ENCODE measurements at regions not wholly inside any gene's neighbourhood (a gene's known extent, or its start where the extent isn't known, plus 50 kb on each side); places are given as distances from the start of the nearest gene placed in this dataset.
"Not testable (repeated sequence)": the region's sequence is repeated elsewhere in the genome, so short reads cannot be mapped to it uniquely, and the experiment has no call there.

DNA sequence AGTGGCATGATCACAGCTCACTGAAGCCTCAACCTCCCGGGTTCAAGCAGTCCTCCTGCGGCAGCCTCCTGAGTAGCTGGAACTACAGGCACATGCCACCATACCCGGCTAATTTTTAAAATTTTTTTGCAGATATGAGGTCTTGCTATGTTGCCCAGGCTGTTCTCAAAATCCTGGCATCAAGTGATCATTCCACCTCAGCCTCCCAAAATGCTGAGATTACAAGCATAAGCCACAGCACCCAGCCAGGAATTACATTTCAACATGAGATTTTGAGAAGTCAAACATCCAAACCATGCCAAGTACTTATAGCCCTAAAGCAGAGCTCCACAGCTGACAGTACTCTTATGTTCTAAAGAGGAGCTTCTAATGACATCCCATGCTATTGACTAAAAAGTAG, 200.1 kb downstream of the FCRL5 start:
- TF ChIP-seq ZFP30 (CRISPR knock-in tag; IDR thresholded peaks at IDR 0.05) (no peak), GLIS3 (CRISPR knock-in tag; IDR thresholded peaks at IDR 0.05) (no peak), ZC3H10 (CRISPR knock-in tag; IDR thresholded peaks at IDR 0.05) (no peak), ARNTL (CRISPR knock-in tag; IDR thresholded peaks at IDR 0.05; ENCODE audit: borderline replicate concordance, low read depth) (no peak)
- ATAC-seq: no peak

DNA sequence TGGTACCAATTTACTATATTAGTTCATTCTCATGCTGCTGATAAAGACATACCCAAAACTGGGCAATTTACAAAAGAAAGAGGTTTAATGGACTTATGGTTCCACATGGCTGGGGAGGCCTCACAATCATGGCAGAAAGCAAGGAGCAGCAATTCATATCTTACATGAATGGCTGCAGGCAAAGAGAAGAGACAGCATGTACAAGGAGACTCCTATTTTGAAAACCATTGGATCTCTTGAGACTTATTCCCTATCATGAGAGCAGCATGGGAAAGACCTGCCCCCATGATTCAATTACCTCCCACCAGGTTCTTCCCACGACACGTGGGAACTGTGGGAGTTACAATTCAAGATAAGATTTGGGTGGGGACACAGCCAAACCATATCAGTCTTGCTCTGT, 200.5 kb downstream of the FCRL5 start:
- not testable (repeated sequence) for ATAC-seq

DNA sequence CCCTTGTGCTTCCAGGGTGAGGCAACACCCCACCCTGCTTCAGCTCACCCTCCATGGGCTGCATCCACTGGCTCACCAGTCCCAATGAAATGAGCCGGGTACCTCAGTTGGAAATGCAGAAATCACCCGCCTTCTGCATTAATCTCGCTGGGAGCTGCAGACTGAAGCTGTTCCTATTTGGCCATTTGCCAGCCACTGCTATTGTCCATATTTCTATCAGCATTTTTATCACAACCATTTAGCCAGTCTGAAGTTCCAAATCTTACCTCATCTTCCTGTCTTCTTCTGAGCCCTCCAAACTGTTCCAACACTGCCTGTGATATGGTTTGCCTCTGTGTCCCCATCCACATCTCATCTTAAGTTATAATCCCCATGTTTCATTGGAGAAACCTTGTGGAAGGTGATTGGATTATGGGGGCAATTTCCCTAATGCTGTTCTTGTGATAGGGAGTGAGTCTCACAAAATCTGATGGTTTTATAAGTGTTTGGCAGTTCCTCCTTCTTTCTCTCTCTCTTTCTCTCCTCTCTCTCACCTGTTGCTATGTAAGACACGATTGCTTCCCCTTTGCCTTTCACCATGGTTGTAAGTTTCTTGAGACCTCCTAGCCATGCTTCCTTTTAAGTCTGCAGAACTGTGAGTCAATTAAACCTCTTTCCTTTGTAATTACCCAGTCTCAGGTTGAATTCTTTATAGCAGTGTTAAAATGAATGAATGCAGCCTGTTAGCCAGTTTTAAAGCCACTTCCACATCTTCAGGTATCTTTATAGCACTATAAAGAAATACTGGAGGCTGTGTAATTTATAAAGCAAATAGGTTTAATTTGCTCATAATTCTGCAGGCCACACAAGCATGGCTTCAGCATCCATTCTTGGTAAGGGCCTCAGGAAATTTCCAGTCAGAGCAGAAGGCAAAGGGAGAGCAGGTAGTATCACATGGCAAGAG, 203.5 kb downstream of the FCRL5 start:
- no peak for ATAC-seq
- TF ChIP-seq, protein P1, sequence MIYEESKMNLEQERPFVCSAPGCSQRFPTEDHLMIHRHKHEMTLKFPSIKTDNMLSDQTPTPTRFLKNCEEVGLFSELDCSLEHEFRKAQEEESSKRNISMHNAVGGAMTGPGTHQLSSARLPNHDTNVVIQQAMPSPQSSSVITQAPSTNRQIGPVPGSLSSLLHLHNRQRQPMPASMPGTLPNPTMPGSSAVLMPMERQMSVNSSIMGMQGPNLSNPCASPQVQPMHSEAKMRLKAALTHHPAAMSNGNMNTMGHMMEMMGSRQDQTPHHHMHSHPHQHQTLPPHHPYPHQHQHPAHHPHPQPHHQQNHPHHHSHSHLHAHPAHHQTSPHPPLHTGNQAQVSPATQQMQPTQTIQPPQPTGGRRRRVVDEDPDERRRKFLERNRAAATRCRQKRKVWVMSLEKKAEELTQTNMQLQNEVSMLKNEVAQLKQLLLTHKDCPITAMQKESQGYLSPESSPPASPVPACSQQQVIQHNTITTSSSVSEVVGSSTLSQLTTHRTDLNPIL (CRISPR knock-in tag; IDR thresholded peaks at IDR 0.05; ENCODE audit: low read depth): no peak
- TF ChIP-seq, protein P2, sequence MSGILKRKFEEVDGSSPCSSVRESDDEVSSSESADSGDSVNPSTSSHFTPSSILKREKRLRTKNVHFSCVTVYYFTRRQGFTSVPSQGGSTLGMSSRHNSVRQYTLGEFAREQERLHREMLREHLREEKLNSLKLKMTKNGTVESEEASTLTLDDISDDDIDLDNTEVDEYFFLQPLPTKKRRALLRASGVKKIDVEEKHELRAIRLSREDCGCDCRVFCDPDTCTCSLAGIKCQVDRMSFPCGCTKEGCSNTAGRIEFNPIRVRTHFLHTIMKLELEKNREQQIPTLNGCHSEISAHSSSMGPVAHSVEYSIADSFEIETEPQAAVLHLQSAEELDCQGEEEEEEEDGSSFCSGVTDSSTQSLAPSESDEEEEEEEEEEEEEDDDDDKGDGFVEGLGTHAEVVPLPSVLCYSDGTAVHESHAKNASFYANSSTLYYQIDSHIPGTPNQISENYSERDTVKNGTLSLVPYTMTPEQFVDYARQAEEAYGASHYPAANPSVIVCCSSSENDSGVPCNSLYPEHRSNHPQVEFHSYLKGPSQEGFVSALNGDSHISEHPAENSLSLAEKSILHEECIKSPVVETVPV (CRISPR knock-in tag; IDR thresholded peaks at IDR 0.05): no peak
- TF ChIP-seq TOX (CRISPR knock-in tag; IDR thresholded peaks at IDR 0.05; ENCODE audit: borderline replicate concordance): no peak
- TF ChIP-seq ZNF8 (CRISPR knock-in tag; IDR thresholded peaks at IDR 0.05): no peak
- TF ChIP-seq, protein P3, sequence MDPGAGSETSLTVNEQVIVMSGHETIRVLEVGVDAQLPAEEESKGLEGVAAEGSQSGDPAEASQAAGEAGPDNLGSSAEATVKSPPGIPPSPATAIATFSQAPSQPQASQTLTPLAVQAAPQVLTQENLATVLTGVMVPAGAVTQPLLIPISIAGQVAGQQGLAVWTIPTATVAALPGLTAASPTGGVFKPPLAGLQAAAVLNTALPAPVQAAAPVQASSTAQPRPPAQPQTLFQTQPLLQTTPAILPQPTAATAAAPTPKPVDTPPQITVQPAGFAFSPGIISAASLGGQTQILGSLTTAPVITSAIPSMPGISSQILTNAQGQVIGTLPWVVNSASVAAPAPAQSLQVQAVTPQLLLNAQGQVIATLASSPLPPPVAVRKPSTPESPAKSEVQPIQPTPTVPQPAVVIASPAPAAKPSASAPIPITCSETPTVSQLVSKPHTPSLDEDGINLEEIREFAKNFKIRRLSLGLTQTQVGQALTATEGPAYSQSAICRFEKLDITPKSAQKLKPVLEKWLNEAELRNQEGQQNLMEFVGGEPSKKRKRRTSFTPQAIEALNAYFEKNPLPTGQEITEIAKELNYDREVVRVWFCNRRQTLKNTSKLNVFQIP (CRISPR knock-in tag; IDR thresholded peaks at IDR 0.05; ENCODE audit: borderline replicate concordance, low read depth): no peak
- no peak for TF ChIP-seq OSR1 (CRISPR knock-in tag; IDR thresholded peaks at IDR 0.05)
- TF ChIP-seq, protein P4, sequence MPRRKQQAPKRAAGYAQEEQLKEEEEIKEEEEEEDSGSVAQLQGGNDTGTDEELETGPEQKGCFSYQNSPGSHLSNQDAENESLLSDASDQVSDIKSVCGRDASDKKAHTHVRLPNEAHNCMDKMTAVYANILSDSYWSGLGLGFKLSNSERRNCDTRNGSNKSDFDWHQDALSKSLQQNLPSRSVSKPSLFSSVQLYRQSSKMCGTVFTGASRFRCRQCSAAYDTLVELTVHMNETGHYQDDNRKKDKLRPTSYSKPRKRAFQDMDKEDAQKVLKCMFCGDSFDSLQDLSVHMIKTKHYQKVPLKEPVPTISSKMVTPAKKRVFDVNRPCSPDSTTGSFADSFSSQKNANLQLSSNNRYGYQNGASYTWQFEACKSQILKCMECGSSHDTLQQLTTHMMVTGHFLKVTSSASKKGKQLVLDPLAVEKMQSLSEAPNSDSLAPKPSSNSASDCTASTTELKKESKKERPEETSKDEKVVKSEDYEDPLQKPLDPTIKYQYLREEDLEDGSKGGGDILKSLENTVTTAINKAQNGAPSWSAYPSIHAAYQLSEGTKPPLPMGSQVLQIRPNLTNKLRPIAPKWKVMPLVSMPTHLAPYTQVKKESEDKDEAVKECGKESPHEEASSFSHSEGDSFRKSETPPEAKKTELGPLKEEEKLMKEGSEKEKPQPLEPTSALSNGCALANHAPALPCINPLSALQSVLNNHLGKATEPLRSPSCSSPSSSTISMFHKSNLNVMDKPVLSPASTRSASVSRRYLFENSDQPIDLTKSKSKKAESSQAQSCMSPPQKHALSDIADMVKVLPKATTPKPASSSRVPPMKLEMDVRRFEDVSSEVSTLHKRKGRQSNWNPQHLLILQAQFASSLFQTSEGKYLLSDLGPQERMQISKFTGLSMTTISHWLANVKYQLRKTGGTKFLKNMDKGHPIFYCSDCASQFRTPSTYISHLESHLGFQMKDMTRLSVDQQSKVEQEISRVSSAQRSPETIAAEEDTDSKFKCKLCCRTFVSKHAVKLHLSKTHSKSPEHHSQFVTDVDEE (CRISPR knock-in tag; IDR thresholded peaks at IDR 0.05): no peak
- no peak for TF ChIP-seq ZNF565 (CRISPR knock-in tag; conservative IDR thresholded peaks at IDR 0.05; ENCODE audit: low read depth)
- TF ChIP-seq PPARA (CRISPR knock-in tag; IDR thresholded peaks at IDR 0.05; ENCODE audit: borderline replicate concordance): no peak
- TF ChIP-seq SNAI2 (CRISPR knock-in tag; IDR thresholded peaks at IDR 0.05): no peak
- TF ChIP-seq ISL1 (CRISPR knock-in tag; IDR thresholded peaks at IDR 0.05): no peak
- TF ChIP-seq TCF4 (CRISPR knock-in tag; IDR thresholded peaks at IDR 0.05; ENCODE audit: borderline replicate concordance): no peak

DNA sequence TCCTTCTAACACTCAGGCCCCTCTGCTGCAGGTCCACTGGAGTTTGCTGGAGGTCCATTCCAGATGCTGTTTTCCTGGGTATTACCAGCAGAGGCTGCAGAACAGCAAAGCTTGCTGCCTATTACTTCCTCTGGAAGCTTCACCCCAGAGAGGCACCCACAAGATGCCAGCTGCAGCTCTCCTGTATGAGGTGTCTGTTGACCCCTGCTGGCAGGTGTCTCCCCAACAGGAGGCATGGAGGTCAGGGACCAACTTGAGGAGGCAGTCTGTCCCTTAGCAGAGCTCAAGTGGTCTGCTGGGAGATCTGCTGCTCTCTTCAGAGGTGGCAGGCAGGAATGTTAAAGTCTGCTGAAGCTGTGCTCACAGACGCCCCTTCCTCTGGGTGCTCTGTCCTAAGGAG, 204.8 kb downstream of the FCRL5 start:
- TF ChIP-seq ESRRG (CRISPR knock-in tag; IDR thresholded peaks at IDR 0.05): no peak
- no peak for TF ChIP-seq SNAI2 (CRISPR knock-in tag; IDR thresholded peaks at IDR 0.05)
- TF ChIP-seq, protein P5, sequence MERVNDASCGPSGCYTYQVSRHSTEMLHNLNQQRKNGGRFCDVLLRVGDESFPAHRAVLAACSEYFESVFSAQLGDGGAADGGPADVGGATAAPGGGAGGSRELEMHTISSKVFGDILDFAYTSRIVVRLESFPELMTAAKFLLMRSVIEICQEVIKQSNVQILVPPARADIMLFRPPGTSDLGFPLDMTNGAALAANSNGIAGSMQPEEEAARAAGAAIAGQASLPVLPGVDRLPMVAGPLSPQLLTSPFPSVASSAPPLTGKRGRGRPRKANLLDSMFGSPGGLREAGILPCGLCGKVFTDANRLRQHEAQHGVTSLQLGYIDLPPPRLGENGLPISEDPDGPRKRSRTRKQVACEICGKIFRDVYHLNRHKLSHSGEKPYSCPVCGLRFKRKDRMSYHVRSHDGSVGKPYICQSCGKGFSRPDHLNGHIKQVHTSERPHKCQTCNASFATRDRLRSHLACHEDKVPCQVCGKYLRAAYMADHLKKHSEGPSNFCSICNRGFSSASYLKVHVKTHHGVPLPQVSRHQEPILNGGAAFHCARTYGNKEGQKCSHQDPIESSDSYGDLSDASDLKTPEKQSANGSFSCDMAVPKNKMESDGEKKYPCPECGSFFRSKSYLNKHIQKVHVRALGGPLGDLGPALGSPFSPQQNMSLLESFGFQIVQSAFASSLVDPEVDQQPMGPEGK (CRISPR knock-in tag; IDR thresholded peaks at IDR 0.05; ENCODE audit: borderline replicate concordance): no peak
- no peak for TF ChIP-seq PPARA (CRISPR knock-in tag; IDR thresholded peaks at IDR 0.05; ENCODE audit: borderline replicate concordance)
- no peak for TF ChIP-seq CSDC2 (CRISPR knock-in tag; IDR thresholded peaks at IDR 0.05)
- ATAC-seq: no peak

DNA sequence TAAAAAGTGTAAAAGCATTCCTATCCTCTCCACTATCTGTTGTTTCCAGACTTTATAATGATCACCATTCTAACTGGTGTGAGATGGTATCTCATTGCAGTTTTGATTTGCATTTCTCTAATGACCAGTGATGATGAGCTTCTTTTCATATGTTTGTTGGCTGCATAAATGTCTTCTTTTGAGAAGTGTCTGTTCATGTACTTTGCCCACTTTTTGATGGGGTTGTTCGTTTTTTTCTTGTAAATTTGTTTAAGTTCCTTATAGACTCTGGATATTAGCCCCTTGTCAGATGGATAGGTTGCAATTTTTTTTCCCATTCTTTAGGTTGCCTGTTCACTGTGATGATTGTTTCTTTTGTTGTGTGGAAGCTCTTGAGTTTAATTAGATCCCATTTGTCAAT, 199.6 kb upstream of the ETV3 start:
- not testable (repeated sequence) for ATAC-seq

Measured in SK-N-SH treated with all-trans-retinoic acid at 6 μM for 48 hours (cell line).